H9 (cell line): ENCODE measurements at regions not wholly inside any gene's neighbourhood (a gene's known extent, or its start where the extent isn't known, plus 50 kb on each side); places are given as distances from the start of the nearest gene placed in this dataset.
A peak's percentile ranks its signal among the peaks of the same experiment; 100 is the strongest.

Source experiments
- DNase-seq: peaks from one replicate; pipeline ENCODE4 v3.0.0-alpha.2; 2017
- H2AFZ ChIP-seq: one replicate; pipeline ENCODE4 v1.6.1; 2013; ENCODE audit warnings: mild to moderate bottlenecking, low read length, control low read depth, moderate library complexity
- H2AK5ac ChIP-seq: 2 replicates; pipeline ENCODE4 v1.6.1; 2013; ENCODE audit warnings: low read length, control low read depth, mixed read lengths; ENCODE audit not compliant: insufficient read length
- H2BK120ac ChIP-seq: one replicate; pipeline ENCODE4 v1.6.1; 2013; ENCODE audit warnings: low read depth, mild to moderate bottlenecking, low read length, control low read depth, inconsistent platforms; ENCODE audit not compliant: poor library complexity, severe bottlenecking
- H2BK12ac ChIP-seq: 2 replicates; pipeline ENCODE4 v1.6.1; 2013; ENCODE audit warnings: low read length, control low read depth, mixed read lengths, low read depth; ENCODE audit not compliant: insufficient read length
- H2BK15ac ChIP-seq: 2 replicates; pipeline ENCODE4 v1.6.1; 2013; ENCODE audit warnings: low read depth, low read length, control low read depth
- H2BK20ac ChIP-seq: one replicate; pipeline ENCODE4 v1.6.1; 2013; ENCODE audit warnings: low read depth, mild to moderate bottlenecking, low read length, control low read depth, inconsistent platforms; ENCODE audit not compliant: poor library complexity, severe bottlenecking
- H2BK5ac ChIP-seq: 2 replicates; pipeline ENCODE4 v1.6.1; 2013; ENCODE audit warnings: low read length, control low read depth, mixed read lengths; ENCODE audit not compliant: insufficient read length
- H3K14ac ChIP-seq: 2 replicates; pipeline ENCODE4 v1.6.1; 2013; ENCODE audit warnings: low read length, control low read depth; ENCODE audit not compliant: insufficient read depth
- H3K18ac ChIP-seq: 2 replicates; pipeline ENCODE4 v1.6.1; 2013; ENCODE audit warnings: low read depth, mild to moderate bottlenecking, mixed read lengths, low read length, control low read depth; ENCODE audit not compliant: insufficient read length
- H3K23ac ChIP-seq: 2 replicates; pipeline ENCODE4 v1.6.1; 2013; ENCODE audit warnings: low read length, control low read depth, mixed read lengths, low read depth; ENCODE audit not compliant: insufficient read length
- H3K23me2 ChIP-seq: 2 replicates; pipeline ENCODE4 v1.6.1; 2013; ENCODE audit warnings: low read depth, mild to moderate bottlenecking, mixed read lengths, low read length, control low read depth; ENCODE audit not compliant: insufficient read length, poor library complexity, severe bottlenecking
- H3K27ac ChIP-seq: 2 replicates; pipeline ENCODE4 v1.5.1; 2013; ENCODE audit warnings: low read length, control low read depth, mixed read lengths, low read depth; ENCODE audit not compliant: insufficient read length
- H3K27me3 ChIP-seq: 2 replicates; pipeline ENCODE4 v1.6.1; 2013; ENCODE audit warnings: low read length, control low read depth, inconsistent platforms; ENCODE audit not compliant: insufficient read depth
- H3K4ac ChIP-seq: 2 replicates; pipeline ENCODE4 v1.6.1; 2013; ENCODE audit warnings: low read depth, mild to moderate bottlenecking, control low read depth, inconsistent platforms, low read length, moderate library complexity
- H3K4me1 ChIP-seq: 2 replicates; pipeline ENCODE4 v1.6.1; 2013; ENCODE audit warnings: low read length, control low read depth, inconsistent platforms; ENCODE audit not compliant: insufficient read depth
- H3K4me2 ChIP-seq: 2 replicates; pipeline ENCODE4 v1.6.1; 2013; ENCODE audit warnings: low read length, control low read depth, mixed read lengths; ENCODE audit not compliant: insufficient read length, insufficient read depth
- H3K56ac ChIP-seq: 2 replicates; pipeline ENCODE4 v1.6.1; 2013; ENCODE audit warnings: low read depth, mild to moderate bottlenecking, mixed read lengths, low read length, control low read depth; ENCODE audit not compliant: insufficient read length
- H3K79me1 ChIP-seq: 2 replicates; pipeline ENCODE4 v1.6.1; 2013; ENCODE audit warnings: low read depth, mild to moderate bottlenecking, moderate library complexity, low read length, control low read depth, inconsistent platforms; ENCODE audit not compliant: insufficient read depth, poor library complexity, severe bottlenecking
- H3K79me2 ChIP-seq: 2 replicates; pipeline ENCODE4 v1.6.1; 2013; ENCODE audit warnings: low read length, control low read depth, inconsistent platforms; ENCODE audit not compliant: insufficient read depth
- H3K9ac ChIP-seq: 2 replicates; pipeline ENCODE4 v1.6.1; 2013; ENCODE audit warnings: low read length, control low read depth, mixed read lengths; ENCODE audit not compliant: insufficient read length; ENCODE audit errors: extremely low read depth
- H3K9me3 ChIP-seq: one replicate; pipeline ENCODE4 v1.6.1; 2013; ENCODE audit warnings: low read depth, low read length, inconsistent platforms; ENCODE audit not compliant: control insufficient read depth
- H3T11ph ChIP-seq: one replicate; pipeline ENCODE4 v1.6.1; 2013; ENCODE audit warnings: mild to moderate bottlenecking, low read length, control low read depth, inconsistent platforms
- H4K20me1 ChIP-seq: one replicate; pipeline ENCODE4 v1.6.1; 2013; ENCODE audit not compliant: control insufficient read depth, insufficient read length, insufficient read depth
- H4K5ac ChIP-seq: 2 replicates; pipeline ENCODE4 v1.6.1; 2013; ENCODE audit warnings: low read depth, mild to moderate bottlenecking, mixed read lengths, low read length, control low read depth; ENCODE audit not compliant: insufficient read length
- H4K8ac ChIP-seq: replicated peaks from 2 replicates; pipeline ENCODE4 v1.6.1; 2013; ENCODE audit warnings: low read length, control low read depth, mixed read lengths, low read depth; ENCODE audit not compliant: insufficient read length
- H4K91ac ChIP-seq: 2 replicates; pipeline ENCODE4 v1.6.1; 2013; ENCODE audit warnings: low read depth, mild to moderate bottlenecking, moderate library complexity, mixed read lengths, low read length, control low read depth; ENCODE audit not compliant: insufficient read length
- H3K27ac Mint-ChIP-seq, 3 experiments: 2 replicates in 2 of 3; 3 replicates in 1 of 3; pipeline ENCODE4 v1.8.0; 2020 to 2021; ENCODE audit warnings: mixed read lengths in 3 of 3, mild to moderate bottlenecking in 1 of 3, moderate library complexity in 1 of 3
- H3K27me3 Mint-ChIP-seq: 2 replicates; pipeline ENCODE4 v1.8.0; 2021; ENCODE audit warnings: low read depth, mild to moderate bottlenecking, moderate library complexity, mixed read lengths
- H3K36me3 Mint-ChIP-seq, 3 experiments: 2 replicates in 2 of 3; 3 replicates in 1 of 3; pipeline ENCODE4 v1.8.0; 2020 to 2021; ENCODE audit warnings: low read depth in 3 of 3, mixed read lengths in 3 of 3; ENCODE audit not compliant: insufficient read depth in 1 of 3
- H3K4me1 Mint-ChIP-seq, 2 experiments: 2 replicates each; pipeline ENCODE4 v1.8.0; 2020; ENCODE audit warnings: mixed read lengths in 2 of 2
- H3K4me3 Mint-ChIP-seq, 2 experiments: 2 replicates in 1 of 2; 3 replicates in 1 of 2; pipeline ENCODE4 v1.8.0; 2020 to 2021; ENCODE audit warnings: mild to moderate bottlenecking in 2 of 2, mixed read lengths in 2 of 2, moderate library complexity in 1 of 2
- H3K9me3 Mint-ChIP-seq, 2 experiments: 2 replicates in 1 of 2; 3 replicates in 1 of 2; pipeline ENCODE4 v1.8.0; 2020; ENCODE audit warnings: mild to moderate bottlenecking in 2 of 2, mixed read lengths in 2 of 2, moderate library complexity in 1 of 2
- CTCF ChIP-seq: fragments of 200-600 bp; sonication (generic); conservative IDR thresholded peaks from 3 replicates; pipeline ENCODE4 v1.8.0; 2021; ENCODE audit warnings: antibody characterized with exemption, mild to moderate bottlenecking
- WGBS: extraction: QIAGEN DNeasy Blood & Tissue Kit; methylation state at CpG from one replicate; pipeline ENCODE4 v1.1.7; 2013; ENCODE audit warnings: missing lambda C conversion rate, low lambda C conversion rate, mixed read lengths; ENCODE audit not compliant: insufficient read length; ENCODE audit errors: extremely low coverage; 5-methylcytosine and 5-hydroxymethylcytosine counted together

GRCh38 chr4:3836756-3837601 lies 70.8 kb downstream of the ADRA2C start:
- peak; percentile 73 for DNase-seq
- 0 out of 5 replicates have a peak overlapping the region, but pooled peaks of 1 of the 2 experiments have one; percentile 10 for H3K4me3 Mint-ChIP-seq
- H3K4ac ChIP-seq = no peak overlapping the region

More at GRCh38 chr4:3836756-3837601, 70.8 kb downstream of the ADRA2C start:
- H2BK15ac ChIP-seq = no peak overlapping the region
- H4K8ac ChIP-seq = no peak overlapping the region
- no peak overlapping the region for H2BK5ac ChIP-seq
- H3K9me3 Mint-ChIP-seq = peaks cover 0 to 13% of the 10 kb centered on the region in 2 experiments; a peak in 2 of 5 replicates
- no peaks in the 10 kb centered on the region for H3K79me2 ChIP-seq
- peak overlapping the region in 1 of 3 experiments; percentile 58; a peak in 1 of 7 replicates for H3K27ac Mint-ChIP-seq
- H3K18ac ChIP-seq = no peak overlapping the region
- H3K79me1 ChIP-seq = no peaks in the 10 kb centered on the region
- no peaks in the 10 kb centered on the region for H3K9me3 ChIP-seq
- H3K27me3 ChIP-seq = no peaks in the 10 kb centered on the region; the same call in 1 of the 2 replicates
- H2BK12ac ChIP-seq = no peak overlapping the region
- peaks cover 59% of the 10 kb centered on the region for H3K27me3 Mint-ChIP-seq
- H2AFZ ChIP-seq = no peak overlapping the region
- no peak overlapping the region for H2BK120ac ChIP-seq
- no peak overlapping the region for H3K14ac ChIP-seq
- no CpG with 5 or more reads among the region's 14 CpGs for WGBS
- H2AK5ac ChIP-seq = no peak overlapping the region
- peaks cover 23 to 45% of the 10 kb centered on the region in 2 experiments for H3K4me1 Mint-ChIP-seq
- H3K23ac ChIP-seq = no peak overlapping the region
- H4K5ac ChIP-seq = no peak overlapping the region
- H4K91ac ChIP-seq = no peak overlapping the region
- no peak overlapping the region for H3K56ac ChIP-seq
- H3K36me3 Mint-ChIP-seq = peaks cover 0 to 7% (median 6%) of the 10 kb centered on the region in 3 experiments; a peak in 3 of 7 replicates
- peaks cover 5% of the 10 kb centered on the region; the same call in 1 of the 2 replicates for H3K4me1 ChIP-seq
- H3K27ac ChIP-seq = no peak overlapping the region
- no peak overlapping the region for H2BK20ac ChIP-seq
- TF ChIP-seq CTCF = no peak
- H3K23me2 ChIP-seq = no peaks in the 10 kb centered on the region
- no peak overlapping the region for H3T11ph ChIP-seq
- H4K20me1 ChIP-seq = no peaks in the 10 kb centered on the region
- H3K9ac ChIP-seq = no peak overlapping the region
- H3K4me2 ChIP-seq = no peak overlapping the region
